ENCODE measurements at regions not wholly inside any gene's neighbourhood (a gene's known extent, or its start where the extent isn't known, plus 50 kb on each side); places are given as distances from the start of the nearest gene placed in this dataset.

GRCh38 chr17:51423421-51424160, 163.2 kb downstream of the UTP18 start:
- TF ChIP-seq, protein P1, sequence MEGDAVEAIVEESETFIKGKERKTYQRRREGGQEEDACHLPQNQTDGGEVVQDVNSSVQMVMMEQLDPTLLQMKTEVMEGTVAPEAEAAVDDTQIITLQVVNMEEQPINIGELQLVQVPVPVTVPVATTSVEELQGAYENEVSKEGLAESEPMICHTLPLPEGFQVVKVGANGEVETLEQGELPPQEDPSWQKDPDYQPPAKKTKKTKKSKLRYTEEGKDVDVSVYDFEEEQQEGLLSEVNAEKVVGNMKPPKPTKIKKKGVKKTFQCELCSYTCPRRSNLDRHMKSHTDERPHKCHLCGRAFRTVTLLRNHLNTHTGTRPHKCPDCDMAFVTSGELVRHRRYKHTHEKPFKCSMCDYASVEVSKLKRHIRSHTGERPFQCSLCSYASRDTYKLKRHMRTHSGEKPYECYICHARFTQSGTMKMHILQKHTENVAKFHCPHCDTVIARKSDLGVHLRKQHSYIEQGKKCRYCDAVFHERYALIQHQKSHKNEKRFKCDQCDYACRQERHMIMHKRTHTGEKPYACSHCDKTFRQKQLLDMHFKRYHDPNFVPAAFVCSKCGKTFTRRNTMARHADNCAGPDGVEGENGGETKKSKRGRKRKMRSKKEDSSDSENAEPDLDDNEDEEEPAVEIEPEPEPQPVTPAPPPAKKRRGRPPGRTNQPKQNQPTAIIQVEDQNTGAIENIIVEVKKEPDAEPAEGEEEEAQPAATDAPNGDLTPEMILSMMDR (conservative IDR thresholded peaks at IDR 0.05): no peak
- TF ChIP-seq ZFX (IDR thresholded peaks at IDR 0.05): no peak
